IMR-90 (cell line): ENCODE measurements at regions not wholly inside any gene's neighbourhood (a gene's known extent, or its start where the extent isn't known, plus 50 kb on each side); places are given as distances from the start of the nearest gene placed in this dataset.

Experiments used
- ATAC-seq: fragments of 200-7000 bp; cut with Tn5 transposase; 2 replicates; pipeline ENCODE4 v1.9.1; 2020; ENCODE audit warnings: low read depth, mild to moderate bottlenecking, moderate library complexity
- BruUV-seq: library from RNA; stranded (reverse); fragments of 400-500 nt; replicated peaks from 2 replicates; lab custom pipeline; 2021; lab: Mats Ljungman, UMichigan
- CTCF ChIA-PET: fragments of 300-600 bp; formaldehyde crosslinking; extraction: SDS; loops from one replicate; lab custom pipeline; 2021; ENCODE audit warnings: antibody characterized with exemption; lab: Yijun Ruan, JAX
- POLR2A ChIA-PET: fragments of 300-600 bp; sonication (Branson Sonifier 250); formaldehyde crosslinking; loops from one replicate; lab custom pipeline; 2022; ENCODE audit warnings: antibody characterized with exemption; ENCODE audit not compliant: unreplicated experiment; lab: Charles Lee
- DNase-seq: peaks from one replicate; pipeline ENCODE4 v3.0.0; 2013
- H2AFZ ChIP-seq: replicated peaks from 2 replicates; pipeline ENCODE3; 2013; ENCODE audit warnings: low read length, mild to moderate bottlenecking; ENCODE audit not compliant: poor library complexity
- H2AK5ac ChIP-seq: 2 replicates; pipeline ENCODE4 v1.6.1; 2013; ENCODE audit warnings: low read depth, low read length, inconsistent platforms
- H2AK9ac ChIP-seq: replicated peaks from 2 replicates; pipeline ENCODE3; 2013; ENCODE audit warnings: mild to moderate bottlenecking, low read depth, low read length, moderate library complexity; ENCODE audit not compliant: poor library complexity
- H2BK120ac ChIP-seq: 2 replicates; pipeline ENCODE4 v1.6.1; 2013; ENCODE audit warnings: low read depth, low read length, inconsistent platforms
- H2BK15ac ChIP-seq: 3 replicates; pipeline ENCODE4 v1.6.1; 2013; ENCODE audit warnings: low read depth, low read length, inconsistent platforms
- H2BK20ac ChIP-seq: 2 replicates; pipeline ENCODE4 v1.6.1; 2013; ENCODE audit warnings: low read depth, mild to moderate bottlenecking, inconsistent platforms, low read length, moderate library complexity
- H2BK5ac ChIP-seq: 2 replicates; pipeline ENCODE4 v1.6.1; 2013; ENCODE audit warnings: mild to moderate bottlenecking, low read depth, low read length, inconsistent platforms; ENCODE audit not compliant: poor library complexity, severe bottlenecking
- H3K14ac ChIP-seq: replicated peaks from 2 replicates; pipeline ENCODE4 v1.6.1; 2013; ENCODE audit warnings: low read depth, low read length, inconsistent platforms
- H3K18ac ChIP-seq: 2 replicates; pipeline ENCODE4 v1.6.1; 2013; ENCODE audit warnings: low read depth, low read length, control low read depth
- H3K23ac ChIP-seq: 2 replicates; pipeline ENCODE4 v1.6.1; 2013; ENCODE audit warnings: low read depth, low read length, inconsistent platforms
- H3K27ac ChIP-seq: 2 replicates; pipeline ENCODE4 v1.5.1; 2013; ENCODE audit warnings: mild to moderate bottlenecking, control low read depth, low read length; ENCODE audit not compliant: insufficient read depth
- H3K27me3 ChIP-seq: 2 replicates; pipeline ENCODE4 v1.6.1; 2013; ENCODE audit warnings: low read length; ENCODE audit not compliant: control insufficient read depth, insufficient read depth
- H3K36me3 ChIP-seq: 2 replicates; pipeline ENCODE4 v1.6.1; 2013; ENCODE audit warnings: low read length, mixed read lengths; ENCODE audit not compliant: control insufficient read depth, insufficient read depth
- H3K4ac ChIP-seq: 2 replicates; pipeline ENCODE4 v1.6.1; 2013; ENCODE audit warnings: low read depth, low read length, inconsistent platforms
- H3K4me1 ChIP-seq: 2 replicates; pipeline ENCODE4 v1.6.1; 2013; ENCODE audit warnings: low read length, mixed read lengths; ENCODE audit not compliant: control insufficient read depth, insufficient read depth
- H3K4me2 ChIP-seq: 2 replicates; pipeline ENCODE4 v1.6.1; 2013; ENCODE audit warnings: low read depth, mild to moderate bottlenecking, control low read depth, low read length, moderate library complexity
- H3K4me3 ChIP-seq: 2 replicates; pipeline ENCODE4 v1.5.1; 2013; ENCODE audit warnings: low read depth, mild to moderate bottlenecking, control low read depth, low read length, moderate library complexity; ENCODE audit not compliant: insufficient read depth
- H3K56ac ChIP-seq: 2 replicates; pipeline ENCODE4 v1.6.1; 2013; ENCODE audit warnings: low read length, inconsistent platforms; ENCODE audit not compliant: insufficient read depth; ENCODE audit errors: extremely low read depth
- H3K79me1 ChIP-seq, 2 experiments: 2 replicates each; pipeline ENCODE4 v1.6.1; 2013; ENCODE audit warnings: low read length in 2 of 2, inconsistent platforms in 1 of 2, low read depth in 1 of 2
- H3K9ac ChIP-seq: 2 replicates; pipeline ENCODE4 v1.6.1; 2013; ENCODE audit warnings: low read depth, low read length, control low read depth
- H3K9me1 ChIP-seq: 2 replicates; pipeline ENCODE4 v1.6.1; 2013; ENCODE audit warnings: low read length, inconsistent platforms; ENCODE audit not compliant: insufficient read depth
- H3K9me3 ChIP-seq: 2 replicates; pipeline ENCODE4 v1.6.1; 2013; ENCODE audit warnings: low read length; ENCODE audit not compliant: control insufficient read depth, insufficient read depth
- H4K20me1 ChIP-seq: 2 replicates; pipeline ENCODE4 v1.6.1; 2013; ENCODE audit warnings: low read length, inconsistent platforms; ENCODE audit not compliant: insufficient read depth
- H4K5ac ChIP-seq: 2 replicates; pipeline ENCODE4 v1.6.1; 2013; ENCODE audit warnings: mild to moderate bottlenecking, low read depth, low read length, control low read depth
- H4K8ac ChIP-seq, 2 experiments: 2 replicates each; pipeline ENCODE4 v1.6.1; 2013; ENCODE audit warnings: low read depth in 2 of 2, low read length in 2 of 2, control low read depth in 1 of 2, inconsistent platforms in 1 of 2
- H4K91ac ChIP-seq: 2 replicates; pipeline ENCODE4 v1.6.1; 2013; ENCODE audit warnings: low read depth, low read length, inconsistent platforms; ENCODE audit not compliant: insufficient read depth
- CEBPB ChIP-seq: IDR thresholded peaks from 2 replicates; pipeline ENCODE4 v1.6.1; 2012; ENCODE audit warnings: low read depth, low read length, improper control_type of control experiment
- MXI1 ChIP-seq: IDR thresholded peaks from 2 replicates; pipeline ENCODE4 v1.6.1; 2012; ENCODE audit warnings: low read depth, mild to moderate bottlenecking, low read length, moderate library complexity, borderline replicate concordance
- POLR2A ChIP-seq: IDR thresholded peaks from 2 replicates; pipeline ENCODE4 v1.6.1; 2012; ENCODE audit warnings: mild to moderate bottlenecking, low read depth, low read length
- RCOR1 ChIP-seq: IDR thresholded peaks from 2 replicates; pipeline ENCODE4 v1.6.1; 2012; ENCODE audit warnings: mild to moderate bottlenecking, low read length, improper control_type of control experiment; ENCODE audit not compliant: insufficient replicate concordance
- RFX5 ChIP-seq: IDR thresholded peaks from 2 replicates; pipeline ENCODE4 v1.8.0; 2012; ENCODE audit warnings: low read depth, mild to moderate bottlenecking, low read length, moderate library complexity
- WGBS, 2 experiments: methylation state at CpG; one replicate each; pipeline versions ENCODE4 v1.1.5 to v1.1.7; 2013; ENCODE audit warnings: missing lambda C conversion rate in 2 of 2; ENCODE audit not compliant: insufficient read length in 1 of 2; ENCODE audit errors: extremely low coverage in 2 of 2; 5-methylcytosine and 5-hydroxymethylcytosine counted together
- dilution Hi-C: fragments of 300-500 bp; cut with HindIII; formaldehyde crosslinking; loops from one replicate; pipeline ENCODE4 v1.14.3; 2018; ENCODE audit warnings: low sequenced_read_pairs; ENCODE audit not compliant: unreplicated experiment
- in situ Hi-C: fragments of 300-500 bp; cut with MboI; formaldehyde crosslinking; loops from 3 replicates; pipeline ENCODE4 v1.14.3; 2019; ENCODE audit warnings: low sequenced_read_pairs, inconsistent platforms, mixed read lengths
- intact Hi-C: fragments of 100-400 bp; cut with micrococcal nuclease; formaldehyde crosslinking; loops from 2 replicates; pipeline ENCODE4 v1.10.0; 2022

- H3K14ac ChIP-seq, result no peak overlapping the region
- in situ Hi-C loops, result no loop called here
- H4K20me1 ChIP-seq, result no peaks in the 10 kb centered on the region; the same call in 1 of the 2 replicates
- H4K5ac ChIP-seq, result no peak overlapping the region
- no peak overlapping the region for H4K91ac ChIP-seq
- dilution Hi-C loops, result no loop called here
- ATAC-seq (no peak), DNase-seq (no peak)
- H3K56ac ChIP-seq, result no peak overlapping the region
- H3K36me3 ChIP-seq, result peaks cover 5% of the 10 kb centered on the region; the same call in 1 of the 2 replicates
- no peak overlapping the region for H2BK15ac ChIP-seq
- WGBS, 2 experiments, result no CpG with 5 or more reads among the region's 8 CpGs
- H3K4me3 ChIP-seq, result no peak overlapping the region
- no peak overlapping the region for H4K8ac ChIP-seq
- H3K4me1 ChIP-seq, result no peaks in the 10 kb centered on the region; the same call in 1 of the 2 replicates
- H3K9ac ChIP-seq, result no peak overlapping the region
- no peak overlapping the region for H3K23ac ChIP-seq
- no peaks in the 10 kb centered on the region for H3K79me1 ChIP-seq
- POLR2A ChIA-PET, result no interaction called here
- H2BK120ac ChIP-seq, result no peak overlapping the region
- CTCF ChIA-PET, result no interaction called here
- H3K27ac ChIP-seq, result no peak overlapping the region
- H3K4me2 ChIP-seq, result no peak overlapping the region
- H3K4ac ChIP-seq, result no peak overlapping the region
- H2BK20ac ChIP-seq, result no peak overlapping the region
- no peak overlapping the region for H2AFZ ChIP-seq
- no peak overlapping the region for H2AK9ac ChIP-seq
- no peaks in the 10 kb centered on the region for H3K27me3 ChIP-seq
- no TSS peak for BruUV-seq
- TF ChIP-seq CEBPB (no peak), MXI1 (no peak), RCOR1 (no peak), RFX5 (no peak), POLR2A (no peak)
- H3K18ac ChIP-seq, result no peak overlapping the region
- no peaks in the 10 kb centered on the region; the same call in 1 of the 2 replicates for H3K9me3 ChIP-seq
- H2BK5ac ChIP-seq, result no peak overlapping the region
- intact Hi-C loops, result no loop called here
- no peaks in the 10 kb centered on the region for H3K9me1 ChIP-seq
- H2AK5ac ChIP-seq, result no peak overlapping the region
Measured at GRCh38 chr11:70802185-70802584, 403.9 kb downstream of the CTTN start.
